GM12864 (cell line): ENCODE measurements at regions not wholly inside any gene's neighbourhood (a gene's known extent, or its start where the extent isn't known, plus 50 kb on each side); places are given as distances from the start of the nearest gene placed in this dataset.

Experiments
- DNase-seq: peaks from one replicate; pipeline ENCODE4 v3.0.0-alpha.2; 2011; ENCODE audit warnings: low read depth
- H3K4me3 ChIP-seq: 2 replicates; pipeline ENCODE4 v1.5.1; 2011; ENCODE audit warnings: mild to moderate bottlenecking, low read depth, low read length, control low read depth
- CTCF ChIP-seq: IDR thresholded peaks from 2 replicates; pipeline ENCODE4 v1.5.1; 2011; ENCODE audit warnings: low read depth, mild to moderate bottlenecking, moderate library complexity, low read length, control low read depth, inconsistent platforms; ENCODE audit errors: missing control alignments

- DNase-seq = no peak
- TF ChIP-seq CTCF = no peak
- H3K4me3 ChIP-seq = no peak overlapping the region
Measured at GRCh38 chr6:22091424-22091948, 205.3 kb downstream of the PRL start.

- H3K4me3 ChIP-seq = no peak overlapping the region
- no peak for TF ChIP-seq CTCF
- no peak for DNase-seq
Measured at GRCh38 chr6:22095836-22096235, 201.0 kb downstream of the PRL start.

- H3K4me3 ChIP-seq = no peak overlapping the region
- no peak for TF ChIP-seq CTCF
- no peak for DNase-seq
Measured at GRCh38 chr6:22098601-22099031, 198.2 kb downstream of the PRL start.

- no peak for DNase-seq
- no peak overlapping the region for H3K4me3 ChIP-seq
- TF ChIP-seq CTCF = no peak
Measured at GRCh38 chr6:22099231-22099630, 197.6 kb downstream of the PRL start.

GRCh38 chr6:22099923-22100322, 196.9 kb downstream of the PRL start:
- no peak for TF ChIP-seq CTCF
- DNase-seq = no peak
- H3K4me3 ChIP-seq = no peak overlapping the region

GRCh38 chr6:22101163-22101562, 195.7 kb downstream of the PRL start:
- no peak for DNase-seq
- no peak overlapping the region for H3K4me3 ChIP-seq
- TF ChIP-seq CTCF = no peak

GRCh38 chr6:22102671-22103070, 194.2 kb downstream of the PRL start:
- TF ChIP-seq CTCF = no peak
- no peak overlapping the region for H3K4me3 ChIP-seq
- DNase-seq = peak; percentile 34
